Epidermal melanocyte (primary cell): ENCODE measurements at regions not wholly inside any gene's neighbourhood (a gene's known extent, or its start where the extent isn't known, plus 50 kb on each side); places are given as distances from the start of the nearest gene placed in this dataset.

Experiments used
- DNase-seq: peaks from one replicate; pipeline ENCODE4 v3.0.0; 2011; ENCODE audit warnings: low spot score; ENCODE audit not compliant: insufficient read length

DNA sequence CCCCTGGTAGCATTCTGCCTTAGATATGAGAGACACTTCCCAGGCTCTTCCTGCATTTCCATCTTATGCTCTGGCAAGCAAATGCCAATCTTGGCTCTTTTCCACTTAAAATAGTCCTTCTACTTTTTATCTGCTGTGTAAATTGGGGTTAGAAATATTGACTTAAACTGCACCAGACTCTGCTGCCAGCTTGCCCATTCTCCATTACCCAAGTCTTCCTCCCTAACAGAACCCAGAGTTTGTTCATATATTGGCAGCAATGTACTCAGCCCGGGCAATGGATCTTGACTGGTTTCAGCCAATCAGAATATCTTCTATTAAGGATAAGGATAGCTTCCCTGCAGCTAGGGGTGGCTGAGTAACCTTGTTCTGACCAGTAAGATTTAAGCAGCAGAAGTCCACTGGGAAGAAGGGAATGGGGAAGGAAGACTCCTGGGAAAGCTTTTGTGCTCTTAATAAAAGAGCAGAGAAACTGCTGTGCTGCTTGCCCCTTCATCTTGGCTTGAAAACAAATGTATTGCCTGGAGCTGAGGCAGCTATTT is 177.1 kb downstream of the KCNRG start:
- no peak for DNase-seq

DNA sequence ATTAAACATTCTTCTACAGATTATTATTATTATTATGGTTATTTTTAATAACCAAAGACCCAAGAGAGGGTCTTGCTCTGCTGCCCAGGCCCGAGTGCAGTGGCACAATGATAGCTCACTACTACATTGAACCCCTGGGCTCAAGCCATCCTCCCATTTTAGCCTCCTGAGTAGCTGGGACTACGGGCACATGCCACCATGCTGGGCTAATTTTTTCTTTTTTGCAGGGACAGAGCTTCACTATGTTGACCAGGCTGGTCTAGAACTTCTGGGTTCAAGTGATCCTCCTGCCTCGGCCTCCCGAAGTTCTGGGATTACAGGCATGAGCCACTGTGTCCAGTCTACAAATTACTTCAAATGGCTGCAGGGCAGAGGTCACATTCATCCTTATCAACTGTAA is 179.8 kb downstream of the KCNRG start:
- no peak for DNase-seq

DNA sequence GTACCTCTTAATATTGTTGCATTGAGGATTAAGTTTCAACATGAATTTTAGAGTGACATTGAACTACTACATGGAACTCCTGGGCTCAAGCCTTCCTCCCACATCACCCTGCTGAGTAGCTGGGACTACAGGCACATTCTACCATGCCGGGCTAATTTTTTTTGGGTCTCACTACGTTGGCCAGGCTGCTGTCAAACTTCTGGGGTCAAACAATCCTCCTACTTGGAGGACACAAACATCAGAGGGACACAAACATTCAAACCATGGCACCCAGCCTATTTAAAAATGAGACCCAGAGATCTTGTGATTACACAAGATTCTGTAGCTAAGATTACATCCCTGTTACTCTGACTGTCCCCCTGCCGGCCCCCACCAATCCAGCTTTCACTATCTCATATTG is 180.9 kb downstream of the KCNRG start:
- DNase-seq, result no peak

DNA sequence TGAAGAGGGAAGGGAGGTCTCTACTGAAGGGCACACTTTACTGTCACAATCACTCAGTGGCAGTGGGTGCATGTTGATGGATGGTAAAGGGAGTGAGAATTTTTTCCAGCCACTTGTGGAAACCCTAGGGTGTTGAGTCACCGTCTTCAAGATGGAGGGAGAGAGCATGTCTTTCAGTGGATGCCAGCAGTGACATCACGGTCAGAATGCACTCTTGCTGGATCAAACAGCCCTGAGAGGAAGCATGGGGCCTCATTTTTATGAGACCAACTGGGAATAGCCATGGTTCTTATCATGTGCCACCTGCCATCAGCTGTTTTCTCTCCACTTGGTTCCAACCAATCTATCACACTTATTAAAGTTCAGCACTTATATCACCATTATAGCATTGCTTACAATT is 182.5 kb downstream of the KCNRG start:
- no peak for DNase-seq

DNA sequence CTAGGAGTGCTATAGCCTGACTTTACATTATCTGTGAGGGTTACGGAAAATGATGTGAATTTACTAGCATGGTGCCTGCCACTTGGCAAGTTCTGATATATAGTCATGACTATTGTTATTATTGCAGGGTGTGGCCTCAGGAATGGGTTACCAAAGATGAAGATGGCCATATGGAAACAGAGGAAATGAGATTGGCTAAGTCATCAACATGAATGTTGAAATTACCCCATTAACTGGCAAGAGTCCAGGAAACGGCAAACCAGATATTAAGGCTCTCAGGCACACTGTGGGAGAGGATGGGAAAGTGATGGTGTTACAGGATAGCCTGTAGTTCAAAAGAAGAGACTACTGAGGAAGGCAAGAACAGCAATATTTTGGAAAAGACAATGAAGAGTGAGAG is 183.3 kb downstream of the KCNRG start:
- no peak for DNase-seq

DNA sequence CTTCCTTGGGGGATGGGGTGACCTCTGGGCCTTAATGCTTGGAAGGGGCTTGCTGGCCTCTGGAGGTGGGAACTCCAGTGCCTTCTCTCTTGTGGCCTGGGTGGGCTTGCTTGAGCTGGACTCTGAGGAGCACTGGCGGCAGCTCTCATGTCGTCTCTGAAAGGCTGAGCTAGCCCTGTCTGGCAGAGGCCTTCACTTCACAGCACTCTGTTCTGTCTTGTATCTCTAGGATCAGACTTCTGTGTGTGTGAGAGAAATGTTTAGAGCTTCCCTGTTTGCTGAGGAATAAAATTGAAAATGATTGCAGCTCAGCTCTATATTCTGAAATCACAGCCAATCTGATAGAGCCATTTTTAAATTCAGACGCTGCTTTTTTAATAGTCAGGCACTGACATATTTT is 185.3 kb downstream of the KCNRG start:
- no peak for DNase-seq

DNA sequence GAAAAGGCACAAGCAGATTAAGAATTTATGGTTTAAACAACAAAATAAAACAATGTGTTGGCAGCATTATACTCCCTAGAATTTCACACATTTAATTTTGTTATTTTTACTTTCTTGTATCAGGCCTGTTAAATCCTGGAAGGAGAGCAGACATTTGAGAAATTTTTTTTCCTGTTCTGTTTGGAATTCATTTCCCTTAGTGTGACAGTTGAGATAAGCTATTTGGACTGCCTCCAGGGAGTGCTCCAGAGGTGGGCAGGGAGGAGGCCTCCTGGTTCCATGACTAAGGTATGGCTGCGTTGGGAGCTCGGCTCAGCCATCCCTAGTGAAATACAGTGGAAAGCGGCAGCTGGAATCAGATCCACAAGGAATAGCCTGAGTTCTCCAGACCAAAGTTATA is 185.7 kb downstream of the KCNRG start:
- DNase-seq, result no peak

DNA sequence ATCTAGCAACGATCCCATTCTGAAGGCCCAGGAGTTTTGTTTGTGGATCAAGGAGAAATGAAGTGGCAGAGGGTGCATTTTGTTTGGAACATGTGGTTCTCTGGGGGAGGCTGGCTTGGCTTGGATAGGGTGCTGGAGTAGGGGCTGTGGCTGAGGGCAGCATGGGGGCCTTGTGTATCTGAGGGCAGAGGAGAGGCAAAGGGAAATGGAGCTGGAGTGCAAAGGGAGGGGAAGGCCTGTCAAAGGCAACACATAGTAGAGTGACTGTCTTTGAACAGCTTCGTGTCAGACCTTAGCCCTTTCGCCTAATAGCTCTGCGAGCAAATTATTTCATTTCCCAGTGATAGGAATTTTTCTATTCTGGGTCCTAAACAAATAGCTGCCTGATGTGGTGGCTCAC is 187.2 kb downstream of the KCNRG start:
- DNase-seq, result no peak

DNA sequence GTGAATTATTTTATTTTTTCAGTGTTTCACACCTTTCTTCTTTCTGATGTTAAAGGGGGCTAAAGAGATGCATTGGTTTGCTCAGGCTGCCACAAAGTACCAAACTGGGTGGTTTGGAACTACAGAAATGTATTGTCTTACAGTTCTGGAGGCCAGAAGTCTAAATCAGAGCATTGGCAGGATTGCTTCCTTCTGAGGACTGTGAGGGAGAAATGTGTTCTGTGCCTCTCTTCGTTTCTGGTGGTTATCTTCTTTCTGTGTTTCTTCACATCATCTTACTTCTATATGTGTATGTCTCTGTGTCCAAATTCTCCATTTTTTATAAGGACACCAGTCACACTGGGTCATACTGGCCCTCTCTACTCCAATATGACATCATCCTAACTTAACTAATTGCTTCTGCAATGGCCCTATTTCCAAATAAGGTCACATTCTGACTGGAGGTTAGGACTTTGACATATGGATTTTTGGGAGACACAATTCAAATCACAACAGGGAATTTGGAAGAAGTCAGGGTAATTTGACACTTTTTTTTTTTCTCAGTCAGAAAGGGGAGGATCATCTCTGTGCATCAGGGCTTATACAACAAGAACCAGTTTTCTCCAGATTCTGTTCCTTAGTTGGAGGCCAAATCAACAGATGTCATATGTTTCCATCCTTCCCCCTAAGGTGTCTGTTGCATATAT is 188.2 kb downstream of the KCNRG start:
- DNase-seq, result no peak

DNA sequence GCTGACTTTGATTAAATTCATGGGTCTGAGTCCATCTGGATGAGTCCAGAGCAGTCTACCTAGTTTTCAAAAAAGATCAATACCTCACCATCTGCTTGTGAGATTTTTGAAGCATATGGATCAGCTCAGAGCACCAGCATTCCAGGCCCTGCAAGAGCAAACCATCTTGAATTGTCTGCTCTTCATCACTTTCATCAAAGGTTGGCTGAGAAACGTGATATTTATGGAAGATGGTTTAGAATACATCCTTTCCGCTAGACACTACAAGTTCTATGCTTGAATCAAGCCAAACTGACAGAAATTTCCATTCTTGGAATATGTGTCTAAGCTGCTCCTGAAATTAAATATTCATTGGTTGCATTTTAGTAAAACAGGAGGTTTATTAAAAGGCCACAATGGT is 190.3 kb downstream of the KCNRG start:
- no peak for DNase-seq

DNA sequence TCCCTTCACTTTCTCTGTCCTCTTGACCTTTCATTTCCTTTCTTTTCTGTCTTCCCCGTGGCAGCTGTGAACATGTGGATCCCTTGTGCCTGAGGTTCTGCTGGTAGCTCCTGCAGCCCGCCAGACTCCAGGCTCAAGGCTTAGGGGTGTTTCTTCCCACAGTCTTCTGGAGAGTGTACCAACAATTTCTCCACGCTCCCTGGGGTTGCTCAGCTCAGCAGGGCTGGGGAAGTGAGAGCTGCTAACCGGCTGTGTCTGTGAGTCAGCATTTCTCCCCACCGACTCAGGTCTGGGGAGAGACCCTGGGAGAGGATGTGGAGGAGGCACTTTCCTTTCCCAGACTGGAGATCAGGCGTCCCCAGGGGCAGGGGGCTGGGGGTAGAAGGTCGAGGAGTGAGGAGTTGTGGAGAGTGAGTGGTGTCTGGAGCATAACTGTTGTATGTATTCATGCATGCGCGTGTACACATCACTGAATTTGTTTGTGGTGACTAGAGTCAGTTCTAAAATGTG is 193.6 kb downstream of the KCNRG start:
- peak; percentile 67 for DNase-seq

DNA sequence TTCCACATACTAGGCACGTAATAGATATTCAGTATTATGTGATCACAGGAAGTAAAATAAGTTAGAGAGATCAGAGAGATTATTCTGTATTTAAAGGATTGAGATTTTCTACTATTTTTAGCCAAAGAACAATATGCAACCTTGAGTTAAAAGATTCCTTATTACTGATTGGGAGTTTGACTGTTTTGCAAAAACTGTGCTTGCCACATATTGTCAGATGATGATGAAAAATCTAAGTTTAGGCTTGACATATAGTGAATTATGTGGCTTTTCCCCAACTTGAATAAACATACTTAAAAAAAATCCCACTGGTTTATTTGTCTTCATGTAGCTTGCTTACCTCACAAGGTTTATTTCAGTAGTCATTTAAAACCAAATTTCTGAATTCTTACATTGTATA is 194.4 kb downstream of the KCNRG start:
- no peak for DNase-seq

DNA sequence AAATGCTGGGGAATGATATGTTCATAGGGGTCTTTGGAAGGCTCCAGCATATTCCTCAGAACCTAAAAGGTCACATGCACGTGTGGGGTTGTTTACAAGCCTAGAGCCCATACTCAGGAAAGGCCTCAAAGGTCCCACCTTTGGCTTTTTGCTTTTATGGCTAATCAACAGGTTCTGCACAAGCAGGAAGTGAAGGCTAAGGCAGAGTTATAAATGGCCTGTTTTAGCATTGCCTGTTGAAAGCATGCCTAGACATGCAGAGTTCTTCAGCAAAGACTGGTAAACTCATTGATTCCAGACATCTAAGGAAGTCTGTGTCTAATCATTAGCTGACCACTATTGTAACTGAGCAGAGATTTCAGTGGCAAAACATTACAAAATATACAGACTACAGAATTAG is 198.3 kb downstream of the KCNRG start:
- no peak for DNase-seq

DNA sequence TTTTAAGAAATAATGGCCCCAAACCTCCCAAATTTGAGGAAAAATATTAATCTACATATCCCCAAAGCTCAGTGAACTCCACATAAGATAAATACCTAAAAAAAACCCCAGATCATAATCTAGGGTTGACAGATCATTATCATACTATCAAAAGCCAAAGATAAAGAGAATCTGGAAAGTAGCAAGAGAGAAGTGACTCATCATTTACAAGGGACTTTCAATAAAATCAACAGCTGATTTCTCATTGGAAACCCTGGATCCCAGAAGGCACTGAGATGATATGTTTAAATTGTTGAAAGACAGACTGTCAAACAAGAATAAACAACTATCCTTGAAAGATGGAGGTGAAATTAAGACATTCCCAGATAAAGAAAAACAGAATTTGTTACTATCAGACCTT is 199.3 kb downstream of the KCNRG start:
- DNase-seq, result no peak

DNA sequence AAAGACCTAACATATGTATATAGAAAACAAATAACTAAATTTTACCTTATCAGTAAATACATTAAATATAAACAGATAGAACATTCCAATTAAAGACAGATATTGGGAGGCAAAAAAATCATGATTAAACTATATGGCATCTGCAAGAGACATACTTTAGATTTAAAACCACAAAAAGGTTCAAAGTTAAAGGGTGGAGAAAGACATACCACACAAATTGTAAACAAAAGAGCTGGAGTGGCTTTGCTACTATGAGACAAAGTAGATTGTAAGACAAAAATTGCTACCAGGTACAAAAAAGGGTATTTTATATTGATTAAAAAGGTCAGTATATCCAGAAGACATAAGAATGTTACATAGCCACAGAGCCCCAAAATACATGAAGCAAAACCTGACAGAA is 200.2 kb downstream of the KCNRG start:
- no peak for DNase-seq

DNA sequence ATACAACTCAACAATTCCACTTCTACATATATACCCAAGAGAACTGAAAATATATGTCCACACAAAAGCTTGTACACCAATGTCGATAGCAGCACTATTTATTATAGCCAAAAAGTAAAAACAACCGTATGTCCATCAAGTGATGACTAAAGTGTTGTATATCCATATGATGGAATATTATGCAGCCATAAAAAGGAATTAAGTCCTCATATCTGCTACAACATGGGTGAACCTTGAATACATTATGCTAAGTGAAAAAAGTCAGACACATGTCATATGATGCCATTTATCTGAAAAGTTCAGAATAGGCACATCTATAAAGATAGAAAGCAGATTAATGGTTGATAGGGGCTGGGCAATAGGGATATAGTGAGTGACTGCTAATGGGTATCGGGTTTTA is 204.5 kb downstream of the KCNRG start:
- no peak for DNase-seq

DNA sequence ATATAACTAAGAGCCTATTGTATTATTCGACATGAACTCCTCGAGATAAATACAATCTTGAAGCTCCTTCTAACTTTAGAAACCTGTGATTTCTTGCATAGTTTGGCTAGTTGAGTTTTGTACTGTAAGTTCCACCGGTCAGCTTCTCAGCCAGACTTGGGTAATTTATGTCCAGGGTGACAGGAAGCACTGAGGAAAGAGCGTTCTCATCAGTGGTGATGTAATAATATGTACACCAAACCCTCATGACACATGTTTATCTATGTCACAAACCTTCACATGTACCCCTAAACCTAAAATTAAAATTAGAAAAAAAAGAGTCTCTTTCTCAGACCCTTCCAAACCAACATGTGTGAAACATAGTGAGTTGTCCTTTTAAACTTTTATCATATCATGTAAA is 205.7 kb downstream of the KCNRG start:
- DNase-seq, result no peak

DNA sequence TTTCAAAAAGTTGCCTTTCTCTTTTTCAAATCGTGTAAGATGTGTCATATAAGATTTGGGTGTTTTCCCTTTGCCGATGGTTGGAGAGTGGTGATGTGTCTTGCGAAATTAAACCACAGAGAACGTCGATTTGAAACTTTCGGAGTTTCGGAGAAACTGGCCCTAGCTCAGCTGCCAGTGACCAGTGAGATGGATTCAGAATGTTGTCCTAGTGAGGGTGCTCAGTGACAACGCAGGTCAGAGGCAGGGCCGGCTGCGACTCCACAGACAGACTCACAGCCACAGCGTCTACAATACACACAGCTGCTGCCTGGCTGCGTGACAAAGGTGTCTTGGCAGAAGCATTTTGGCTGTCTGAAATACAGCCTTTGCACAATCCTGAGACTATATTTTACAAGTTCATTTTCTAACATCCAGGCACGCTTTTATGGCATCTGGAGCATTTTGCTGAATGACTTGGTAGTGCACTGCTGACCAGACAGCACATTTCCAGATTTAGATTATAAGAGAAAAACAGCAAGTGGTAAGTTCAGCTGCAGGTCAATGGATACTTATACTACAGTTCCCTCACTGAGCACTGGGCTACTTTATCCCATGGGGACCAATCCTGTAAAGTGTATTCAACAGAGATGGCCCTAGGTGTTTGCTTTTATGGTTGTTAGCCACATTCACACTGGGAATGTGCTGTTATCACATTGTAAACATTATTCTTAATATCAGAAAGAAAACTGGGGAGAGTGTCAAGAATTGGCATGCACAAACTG is 207.5 kb downstream of the KCNRG start:
- no peak for DNase-seq

DNA sequence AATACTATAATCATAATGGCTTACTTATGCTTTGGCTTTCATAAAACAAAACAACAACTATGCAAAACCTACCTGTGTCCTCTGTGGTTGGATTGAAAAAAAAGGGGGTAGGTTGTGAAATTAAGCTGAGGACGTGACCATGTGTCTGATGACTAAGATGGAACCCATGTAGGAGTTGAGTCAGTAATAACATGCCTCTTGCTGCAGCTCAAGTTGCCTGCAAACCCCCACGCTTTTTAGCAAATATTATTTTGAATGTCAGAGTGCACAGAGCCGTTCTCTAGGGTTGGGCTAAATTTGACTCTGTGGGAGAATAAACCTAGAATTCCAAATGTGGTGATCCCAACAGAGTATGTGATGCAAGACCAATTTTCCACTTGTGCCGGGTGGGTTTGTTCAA is 209.3 kb downstream of the KCNRG start:
- DNase-seq, result no peak

DNA sequence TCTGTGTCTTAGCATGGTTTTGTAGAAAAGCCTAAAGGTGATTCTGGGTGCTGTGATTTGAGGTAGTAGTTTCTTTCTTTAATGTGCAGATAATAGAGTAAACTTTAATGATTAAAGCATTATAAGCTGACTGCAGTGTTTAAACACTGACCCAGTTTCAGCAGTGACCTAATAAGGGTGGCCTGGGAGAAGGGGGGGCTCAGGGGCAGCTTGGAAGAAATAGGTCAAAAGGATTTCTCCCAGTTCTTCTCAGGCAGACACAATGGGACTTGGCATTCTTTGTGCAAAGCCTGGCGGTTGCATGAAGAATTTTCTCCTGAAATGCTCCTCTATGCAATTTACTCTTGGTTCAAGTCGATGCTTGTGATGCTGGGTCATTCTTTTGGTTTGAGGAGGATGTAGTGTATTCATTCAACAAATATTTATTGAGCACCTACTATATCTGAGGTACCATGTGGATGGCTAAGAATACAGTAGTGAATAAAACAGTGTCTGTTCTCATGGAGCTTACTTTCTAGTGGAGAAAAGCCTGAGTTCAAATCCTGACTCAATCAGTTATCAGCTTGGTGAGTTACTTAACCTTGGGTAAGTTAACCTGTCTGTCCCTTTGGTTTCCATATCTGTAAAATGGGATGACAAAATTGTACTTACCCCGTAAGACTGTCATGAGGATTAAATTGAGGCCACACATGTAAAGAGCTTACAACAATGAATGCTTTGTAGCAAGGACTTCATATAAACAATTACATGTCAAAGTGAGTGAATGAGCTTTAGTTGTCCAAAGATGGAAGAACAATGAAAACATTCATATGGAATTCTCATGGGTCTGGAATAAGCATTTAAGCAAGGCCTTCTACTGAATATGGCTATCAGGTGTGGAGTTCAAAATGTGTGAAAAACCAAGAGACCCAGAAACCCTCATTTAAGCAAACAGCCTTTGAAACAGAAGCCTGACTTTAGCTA is 210.2 kb downstream of the KCNRG start:
- DNase-seq, result no peak

DNA sequence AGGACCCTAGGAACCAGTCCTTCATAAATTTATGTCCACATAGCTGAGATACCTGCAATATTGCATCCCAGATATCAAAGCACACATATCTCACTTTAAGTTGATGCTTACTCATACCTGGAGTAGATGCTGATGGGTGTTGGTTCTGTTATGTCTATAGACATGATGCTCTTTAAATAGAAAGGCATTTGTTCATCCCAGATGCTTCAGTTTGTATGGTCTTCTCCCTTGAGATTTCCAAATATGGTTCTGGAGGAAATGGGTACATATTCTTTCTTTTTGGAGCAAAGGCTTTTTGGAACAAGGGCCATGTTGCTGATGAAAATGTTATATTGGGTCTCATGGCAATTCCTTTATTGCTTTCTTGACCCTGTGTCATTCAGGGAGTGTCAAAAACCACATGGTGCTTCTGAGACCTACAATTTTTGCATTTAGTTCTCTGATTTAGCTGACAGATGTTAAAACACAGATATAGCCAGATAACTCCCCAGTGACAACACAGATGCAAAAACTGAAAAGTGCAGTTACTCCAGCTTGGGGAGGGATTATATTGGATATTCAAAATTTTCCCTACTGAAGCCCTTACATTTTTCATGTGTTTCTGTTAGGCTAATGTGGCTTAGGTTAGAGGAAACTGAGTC is 211.4 kb downstream of the KCNRG start:
- DNase-seq, result no peak
